ENCODE measurements at regions not wholly inside any gene's neighbourhood (a gene's known extent, or its start where the extent isn't known, plus 50 kb on each side); places are given as distances from the start of the nearest gene placed in this dataset.

DNA sequence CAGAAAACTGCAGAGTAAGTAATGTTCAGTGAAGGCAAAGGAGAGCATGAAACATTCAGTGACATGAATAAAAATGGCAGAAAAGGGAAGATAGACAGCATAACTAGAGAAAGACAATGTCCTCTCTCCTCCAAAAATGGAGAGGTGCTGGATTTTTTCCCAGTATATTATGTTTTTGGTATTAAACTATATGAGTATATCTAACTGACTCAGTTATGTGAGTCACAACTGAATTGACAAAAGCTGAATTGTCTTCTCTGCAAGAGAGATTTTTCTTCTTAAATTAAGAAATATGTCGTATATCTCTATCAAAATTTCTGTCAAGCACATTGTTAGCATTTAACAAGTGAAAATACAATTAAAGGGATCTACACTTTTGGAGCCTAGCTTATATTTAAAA is 375.1 kb downstream of the CHSY3 start:
- no peaks in the 10 kb centered on the region for H3K36me3 Mint-ChIP-seq (ENCODE audit: low read depth)
- no peaks in the 10 kb centered on the region for H3K27me3 Mint-ChIP-seq
- no peak for DNase-seq
- no peaks in the 10 kb centered on the region for H3K9me3 Mint-ChIP-seq
- intact Hi-C loops (cut with micrococcal nuclease), result no loop called here
- no peaks in the 10 kb centered on the region for H3K4me1 Mint-ChIP-seq
- no peak overlapping the region for H3K27ac Mint-ChIP-seq
- H3K4me3 Mint-ChIP-seq, result no peak overlapping the region

DNA sequence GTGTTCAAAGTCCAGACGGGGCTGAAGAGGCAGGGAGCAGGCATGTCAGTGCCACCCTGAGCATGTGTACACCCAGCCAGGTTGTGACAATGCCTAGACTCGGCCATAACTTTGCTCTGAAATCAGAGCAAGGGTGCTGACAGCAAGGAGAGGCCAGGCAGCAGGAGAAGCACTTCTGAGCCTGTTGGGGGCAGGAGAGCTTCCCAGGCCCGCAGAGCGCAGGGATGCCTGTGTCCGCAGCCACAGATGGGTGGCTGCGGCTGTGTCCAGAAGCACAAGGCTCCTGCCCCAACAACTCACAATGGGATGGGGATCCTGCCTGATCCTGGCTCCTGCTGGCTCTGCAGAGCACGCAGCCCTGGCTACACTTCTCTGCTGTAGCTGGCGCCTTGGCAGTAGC is 373.9 kb downstream of the CHSY3 start:
- H3K4me1 Mint-ChIP-seq, result no peaks in the 10 kb centered on the region
- no peaks in the 10 kb centered on the region for H3K27me3 Mint-ChIP-seq
- no peak overlapping the region for H3K27ac Mint-ChIP-seq
- DNase-seq, result no peak
- intact Hi-C loops (cut with micrococcal nuclease), result no loop called here
- H3K4me3 Mint-ChIP-seq, result no peak overlapping the region
- no peaks in the 10 kb centered on the region for H3K9me3 Mint-ChIP-seq
- H3K36me3 Mint-ChIP-seq (ENCODE audit: low read depth), result no peaks in the 10 kb centered on the region

DNA sequence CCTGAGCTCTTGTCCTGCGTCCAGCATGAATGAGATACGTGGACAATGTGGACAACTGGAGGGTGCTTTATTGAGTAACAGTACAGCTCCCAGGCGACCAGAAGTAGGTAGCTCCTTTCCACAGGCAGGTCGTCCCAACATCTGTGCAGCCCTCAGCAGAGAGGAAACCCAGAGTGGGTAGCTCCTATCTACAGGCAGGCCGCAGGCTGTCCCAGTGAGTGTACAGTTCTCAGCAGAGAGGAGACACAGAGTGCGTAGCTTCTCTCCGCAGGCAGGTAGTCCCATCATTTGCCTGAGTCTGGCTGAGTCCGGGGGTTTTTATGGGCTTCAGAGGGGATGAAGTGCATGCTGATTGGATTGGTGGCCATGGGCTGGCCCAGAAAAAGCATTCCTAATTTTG is 373.3 kb downstream of the CHSY3 start:
- H3K27ac Mint-ChIP-seq, result no peak overlapping the region
- intact Hi-C loops (cut with micrococcal nuclease), result no loop called here
- H3K36me3 Mint-ChIP-seq (ENCODE audit: low read depth), result no peaks in the 10 kb centered on the region
- H3K9me3 Mint-ChIP-seq, result no peaks in the 10 kb centered on the region
- H3K27me3 Mint-ChIP-seq, result no peaks in the 10 kb centered on the region
- no peak overlapping the region for H3K4me3 Mint-ChIP-seq
- no peaks in the 10 kb centered on the region for H3K4me1 Mint-ChIP-seq
- no peak for DNase-seq

DNA sequence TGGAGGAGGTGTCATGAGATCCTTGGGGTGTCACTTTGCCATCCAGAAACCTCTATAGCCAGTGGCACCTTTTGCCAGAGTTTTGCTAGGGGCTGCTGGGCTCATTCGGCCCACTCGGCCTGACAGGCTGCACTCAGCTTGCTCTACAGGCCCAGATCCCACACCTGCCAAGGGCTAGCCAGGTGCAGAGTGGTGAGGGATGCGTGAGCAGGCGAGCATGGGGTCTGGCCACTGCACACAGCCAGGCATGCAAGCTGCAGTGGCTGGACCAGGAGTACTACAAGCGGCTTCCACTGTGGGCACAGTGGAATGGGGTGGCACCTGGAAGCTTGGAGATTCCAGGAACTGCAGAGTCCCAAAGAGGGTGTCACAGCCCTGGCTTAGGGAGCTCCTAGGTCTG is 372.7 kb downstream of the CHSY3 start:
- Mint-ChIP-seq H3K4me3 (no peak overlapping the region), H3K27ac (no peak overlapping the region), H3K4me1 (no peaks in the 10 kb centered on the region), H3K9me3 (no peaks in the 10 kb centered on the region), H3K36me3 (ENCODE audit: low read depth) (no peaks in the 10 kb centered on the region), H3K27me3 (no peaks in the 10 kb centered on the region)
- intact Hi-C loops (cut with micrococcal nuclease), result no loop called here
- no peak for DNase-seq

DNA sequence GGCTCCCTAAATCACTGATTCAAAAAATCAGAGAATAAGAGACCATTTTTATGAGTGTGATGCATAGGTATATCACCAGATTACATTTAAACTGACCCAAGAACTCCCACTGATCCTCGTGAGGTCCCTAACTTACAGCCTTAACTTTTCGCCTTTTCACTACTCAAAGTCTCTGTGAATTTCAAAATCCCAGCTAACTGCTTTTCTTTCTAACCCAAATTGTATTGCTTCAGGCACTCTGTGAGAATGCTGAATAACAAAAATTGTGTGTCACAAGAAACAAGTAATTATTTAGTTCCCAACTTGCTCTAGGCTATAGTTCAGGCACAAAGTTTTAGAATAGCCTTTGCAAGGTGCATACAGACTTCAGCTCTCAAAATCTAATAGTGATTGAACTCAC is 368.6 kb downstream of the CHSY3 start:
- Mint-ChIP-seq H3K36me3 (ENCODE audit: low read depth) (no peaks in the 10 kb centered on the region), H3K27ac (no peak overlapping the region), H3K4me1 (no peaks in the 10 kb centered on the region), H3K9me3 (no peaks in the 10 kb centered on the region), H3K27me3 (no peaks in the 10 kb centered on the region), H3K4me3 (no peak overlapping the region)
- DNase-seq, result no peak
- intact Hi-C loops (cut with micrococcal nuclease), result no loop called here

DNA sequence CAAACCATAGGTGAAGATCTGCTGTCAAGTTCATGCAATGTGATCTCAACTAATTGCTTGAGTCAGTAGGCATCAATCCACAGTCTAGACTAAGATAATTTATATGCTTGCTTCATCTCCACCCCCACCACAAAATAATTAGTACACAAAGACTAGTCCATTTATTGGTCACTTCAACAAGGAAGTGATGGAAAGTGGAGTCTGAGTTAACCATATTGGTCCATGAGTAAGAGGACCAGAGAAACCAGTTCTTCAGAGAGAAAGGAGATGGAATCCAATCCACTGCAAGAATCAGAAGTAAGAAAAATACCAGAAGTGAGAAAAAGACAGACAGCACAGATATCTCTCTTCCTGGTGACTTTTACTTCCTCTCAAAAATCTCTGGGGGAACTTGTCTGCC is 366.5 kb downstream of the CHSY3 start:
- Mint-ChIP-seq H3K4me3 (no peak overlapping the region), H3K27ac (no peak overlapping the region), H3K4me1 (no peaks in the 10 kb centered on the region), H3K27me3 (no peaks in the 10 kb centered on the region), H3K9me3 (no peaks in the 10 kb centered on the region), H3K36me3 (ENCODE audit: low read depth) (no peaks in the 10 kb centered on the region)
- no peak for DNase-seq
- intact Hi-C loops (cut with micrococcal nuclease), result no loop called here

DNA sequence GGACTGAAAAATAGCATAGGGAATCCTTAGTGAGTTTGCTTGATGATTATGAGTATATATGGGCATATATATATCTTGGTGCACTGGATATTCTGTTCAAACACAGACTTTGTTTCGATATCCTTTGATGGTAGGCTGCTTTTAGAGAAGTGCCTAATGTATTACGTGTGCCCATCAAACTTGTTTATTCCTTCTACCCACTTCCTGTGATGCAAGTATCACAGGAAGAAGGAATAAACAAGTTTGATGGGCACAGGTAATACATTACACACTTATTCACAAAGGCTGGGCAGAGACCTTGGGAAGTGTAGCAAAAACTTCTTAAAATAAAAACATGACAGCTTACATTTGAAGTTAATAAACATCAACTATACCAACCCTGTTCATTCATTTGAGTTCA is 364.2 kb downstream of the CHSY3 start:
- no peaks in the 10 kb centered on the region for H3K9me3 Mint-ChIP-seq
- no peak overlapping the region for H3K4me3 Mint-ChIP-seq
- no peaks in the 10 kb centered on the region for H3K27me3 Mint-ChIP-seq
- intact Hi-C loops (cut with micrococcal nuclease), result no loop called here
- H3K27ac Mint-ChIP-seq, result no peak overlapping the region
- no peaks in the 10 kb centered on the region for H3K36me3 Mint-ChIP-seq (ENCODE audit: low read depth)
- no peaks in the 10 kb centered on the region for H3K4me1 Mint-ChIP-seq
- DNase-seq, result no peak

DNA sequence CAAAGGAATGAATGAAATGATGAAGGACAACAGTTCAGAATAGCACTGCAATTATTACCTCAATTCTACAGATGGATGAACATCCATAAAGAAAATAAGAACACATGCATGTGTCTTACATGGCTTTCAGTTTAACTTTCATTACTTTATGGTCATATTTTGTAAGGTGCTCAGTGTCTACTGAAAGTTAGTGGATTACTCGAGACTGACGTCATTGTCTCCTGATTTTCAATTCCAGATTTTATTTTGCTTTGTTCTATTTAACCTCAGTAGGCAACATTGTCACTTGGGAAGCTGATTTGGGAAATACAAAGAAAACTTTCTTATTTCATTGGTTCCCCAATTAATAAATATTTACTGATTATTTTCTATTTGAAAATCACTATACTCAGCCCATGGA is 363.7 kb downstream of the CHSY3 start:
- no peaks in the 10 kb centered on the region for H3K27me3 Mint-ChIP-seq
- H3K9me3 Mint-ChIP-seq, result no peaks in the 10 kb centered on the region
- no peak for DNase-seq
- no peak overlapping the region for H3K27ac Mint-ChIP-seq
- intact Hi-C loops (cut with micrococcal nuclease), result no loop called here
- no peaks in the 10 kb centered on the region for H3K4me1 Mint-ChIP-seq
- no peaks in the 10 kb centered on the region for H3K36me3 Mint-ChIP-seq (ENCODE audit: low read depth)
- no peak overlapping the region for H3K4me3 Mint-ChIP-seq

DNA sequence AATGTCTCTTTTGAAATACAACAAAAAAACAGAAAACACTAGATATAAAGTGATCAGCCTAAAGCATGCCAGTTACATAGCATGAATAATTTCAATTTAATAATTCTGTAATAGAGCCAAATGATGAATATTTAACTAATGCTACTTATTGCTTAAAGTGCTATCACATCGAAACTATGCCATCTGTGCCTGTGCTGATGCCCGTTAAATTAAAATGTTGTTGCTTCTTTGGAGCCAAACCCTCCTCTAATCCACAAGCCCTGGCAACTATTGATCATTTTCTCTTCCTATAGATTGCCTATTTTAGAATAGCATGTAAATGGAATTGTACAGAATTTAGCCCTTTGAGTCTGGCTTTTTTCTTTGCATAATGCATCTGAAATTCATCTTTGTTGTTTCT is 356.2 kb downstream of the CHSY3 start:
- no peak overlapping the region for H3K4me3 Mint-ChIP-seq
- no peak for DNase-seq
- no peaks in the 10 kb centered on the region for H3K36me3 Mint-ChIP-seq (ENCODE audit: low read depth)
- no peak overlapping the region for H3K27ac Mint-ChIP-seq
- H3K27me3 Mint-ChIP-seq, result no peaks in the 10 kb centered on the region
- H3K4me1 Mint-ChIP-seq, result no peaks in the 10 kb centered on the region
- intact Hi-C loops (cut with micrococcal nuclease), result no loop called here
- peaks cover 2% of the 10 kb centered on the region for H3K9me3 Mint-ChIP-seq

DNA sequence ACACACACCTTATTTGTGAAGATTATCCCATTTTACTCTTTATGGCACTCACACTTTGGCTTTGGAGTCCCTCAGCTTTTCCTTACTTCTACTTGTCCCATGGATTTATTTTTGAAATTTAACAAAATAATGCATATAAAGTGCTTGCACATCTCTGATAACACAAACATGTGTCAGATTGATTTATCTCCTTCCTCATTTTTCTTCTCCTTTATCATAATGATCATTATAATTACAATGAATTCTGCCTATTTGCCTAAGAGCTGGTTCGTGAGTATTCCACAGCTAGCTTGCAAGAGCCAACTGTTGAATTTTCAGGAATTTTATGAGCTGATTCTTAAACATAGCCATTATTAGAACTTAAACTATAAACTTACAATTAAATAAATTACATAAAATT is 347.7 kb downstream of the CHSY3 start:
- H3K27me3 Mint-ChIP-seq, result no peaks in the 10 kb centered on the region
- no peaks in the 10 kb centered on the region for H3K4me1 Mint-ChIP-seq
- no peaks in the 10 kb centered on the region for H3K36me3 Mint-ChIP-seq (ENCODE audit: low read depth)
- no peak for DNase-seq
- intact Hi-C loops (cut with micrococcal nuclease), result no loop called here
- H3K4me3 Mint-ChIP-seq, result no peak overlapping the region
- H3K9me3 Mint-ChIP-seq, result peaks cover 6% of the 10 kb centered on the region
- H3K27ac Mint-ChIP-seq, result no peak overlapping the region

DNA sequence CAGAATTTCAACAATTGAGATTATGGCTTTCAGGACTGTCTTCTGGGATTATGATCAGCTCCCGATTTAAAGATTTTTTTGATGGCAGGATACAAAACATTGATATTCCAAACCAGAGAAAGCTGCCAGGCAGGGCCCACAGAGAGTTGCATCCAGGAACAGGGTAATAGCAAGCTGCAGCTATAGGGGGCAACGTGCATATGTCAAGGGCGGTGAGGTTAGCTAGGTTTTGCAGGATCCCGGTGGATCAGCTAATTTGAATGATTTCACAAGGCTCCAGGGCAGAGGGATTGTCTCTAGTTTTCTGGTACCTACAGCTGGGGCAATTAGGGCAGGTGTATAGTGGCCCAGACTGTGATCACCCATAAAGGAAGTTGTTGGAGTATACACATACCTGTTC is 339.4 kb downstream of the CHSY3 start:
- no peak for DNase-seq
- no peak overlapping the region for H3K4me3 Mint-ChIP-seq
- no peaks in the 10 kb centered on the region for H3K36me3 Mint-ChIP-seq (ENCODE audit: low read depth)
- H3K27me3 Mint-ChIP-seq, result no peaks in the 10 kb centered on the region
- H3K27ac Mint-ChIP-seq, result no peak overlapping the region
- intact Hi-C loops (cut with micrococcal nuclease), result no loop called here
- no peaks in the 10 kb centered on the region for H3K9me3 Mint-ChIP-seq
- H3K4me1 Mint-ChIP-seq, result no peaks in the 10 kb centered on the region

DNA sequence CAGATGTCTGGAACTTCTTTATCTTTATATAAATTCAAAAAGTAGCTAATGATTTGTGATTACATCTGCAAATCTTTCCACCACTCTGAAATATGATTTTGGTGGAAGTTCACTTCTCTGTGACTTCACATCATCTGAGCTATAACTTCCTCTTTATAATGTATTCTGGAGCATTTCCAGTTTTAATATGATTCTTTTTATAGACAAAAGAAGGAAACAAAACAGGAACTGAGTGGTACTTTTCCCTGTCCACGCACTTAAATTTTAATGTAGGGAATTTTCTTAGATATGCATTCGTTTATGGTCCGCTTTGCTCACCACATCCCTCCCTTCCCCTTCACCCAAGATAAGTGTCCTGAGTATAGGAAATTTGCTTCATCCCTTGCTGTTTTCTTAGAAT is 333.5 kb downstream of the CHSY3 start:
- intact Hi-C loops (cut with micrococcal nuclease), result no loop called here
- no peak overlapping the region for H3K4me3 Mint-ChIP-seq
- H3K9me3 Mint-ChIP-seq, result no peaks in the 10 kb centered on the region
- H3K27ac Mint-ChIP-seq, result no peak overlapping the region
- no peak for DNase-seq
- H3K4me1 Mint-ChIP-seq, result no peaks in the 10 kb centered on the region
- H3K36me3 Mint-ChIP-seq (ENCODE audit: low read depth), result no peaks in the 10 kb centered on the region
- no peaks in the 10 kb centered on the region for H3K27me3 Mint-ChIP-seq

Measured in activated CD4-positive, alpha-beta T cell treated with anti-CD3 and anti-CD28 coated beads, Interleukin-2, amount 10 ng/mL, durations not matched to agents 24 days and 14 days (primary cell).